Fibroblast of pulmonary artery (primary cell): ENCODE measurements at regions not wholly inside any gene's neighbourhood (a gene's known extent, or its start where the extent isn't known, plus 50 kb on each side); places are given as distances from the start of the nearest gene placed in this dataset.

Experiments
- DNase-seq: peaks from one replicate; pipeline ENCODE4 v3.0.0-alpha.2; 2010; ENCODE audit warnings: low read depth
- H3K4me3 ChIP-seq: replicated peaks from 2 replicates; pipeline ENCODE4 v1.5.1; 2011; ENCODE audit warnings: low read depth, mild to moderate bottlenecking, control low read depth, low read length, moderate library complexity
- CTCF ChIP-seq: IDR thresholded peaks from 2 replicates; pipeline ENCODE4 v1.5.1; 2011; ENCODE audit warnings: mild to moderate bottlenecking, control low read depth, low read length, inconsistent platforms; ENCODE audit errors: missing control alignments

- DNase-seq, result no peak
- H3K4me3 ChIP-seq, result no peak overlapping the region
- no peak for TF ChIP-seq CTCF
These were observed 122.4 kb downstream of the DACT1 start for GRCh38 chr14:58760121-58760520.

DNA sequence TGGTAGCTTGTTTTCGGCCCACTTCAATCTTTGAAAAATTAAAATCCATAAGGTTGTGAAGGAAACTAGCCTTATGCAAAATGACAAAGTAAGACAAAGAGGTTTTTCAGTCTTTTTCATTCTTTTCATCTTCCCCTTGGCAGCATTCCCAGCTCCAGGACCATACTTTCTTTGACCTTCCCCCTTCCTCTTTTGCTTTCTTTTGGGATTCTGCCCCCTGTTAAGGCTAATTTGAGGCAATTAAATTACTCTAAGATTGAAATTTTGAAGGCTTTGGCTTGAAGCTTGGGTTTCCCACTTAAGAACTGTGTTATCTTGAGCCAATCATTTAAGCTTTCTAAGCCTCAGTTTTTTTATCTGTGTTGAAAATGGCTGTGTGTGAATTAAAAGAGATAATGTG lies 124.9 kb downstream of the DACT1 start:
- TF ChIP-seq CTCF, result no peak
- DNase-seq, result no peak
- no peak overlapping the region for H3K4me3 ChIP-seq

DNA sequence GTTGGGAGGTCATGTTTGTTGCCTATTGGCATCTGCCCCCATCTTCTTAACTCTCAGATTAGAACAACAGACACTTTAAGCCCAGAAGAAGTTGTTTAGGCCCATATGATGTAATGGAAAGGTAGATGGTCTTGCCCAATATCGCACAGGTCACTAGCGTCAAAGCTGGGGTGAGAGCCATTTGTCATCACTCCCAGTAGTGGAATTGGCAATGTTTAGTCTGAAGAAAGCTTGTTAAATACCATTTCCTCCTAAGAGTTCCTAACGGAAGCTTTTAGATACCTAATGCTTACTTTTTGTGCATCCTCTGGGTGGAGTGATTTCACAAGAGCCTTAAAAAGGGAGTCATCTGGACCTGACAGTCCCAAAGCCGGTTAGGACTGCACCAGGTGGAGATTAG lies 125.4 kb downstream of the DACT1 start:
- DNase-seq, result no peak
- no peak for TF ChIP-seq CTCF
- no peak overlapping the region for H3K4me3 ChIP-seq

DNA sequence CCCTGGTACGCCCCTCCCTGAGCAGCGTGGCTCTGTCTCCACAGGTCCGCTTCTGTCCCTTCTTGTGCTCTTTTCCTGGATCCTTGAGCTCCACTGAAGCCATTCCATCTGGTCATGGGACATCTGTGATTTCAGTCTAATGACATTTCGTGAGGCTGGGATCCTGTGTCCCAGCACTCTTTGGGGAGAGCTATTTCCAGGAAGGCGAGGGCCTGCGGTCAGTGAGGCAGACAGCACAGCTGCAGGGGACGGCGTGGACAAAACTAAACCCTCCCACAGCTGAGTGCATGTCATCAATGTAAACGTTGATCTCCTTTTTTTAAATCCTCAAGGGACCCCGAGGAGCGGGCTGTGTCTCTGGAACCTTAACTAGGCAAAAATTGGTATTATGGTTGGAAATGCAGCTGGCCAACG lies 127.7 kb downstream of the DACT1 start:
- H3K4me3 ChIP-seq, result no peak overlapping the region
- DNase-seq, result no peak
- TF ChIP-seq CTCF, result no peak

GRCh38 chr14:58765843-58766242 lies 128.1 kb downstream of the DACT1 start:
- H3K4me3 ChIP-seq, result no peak overlapping the region
- DNase-seq, result no peak
- no peak for TF ChIP-seq CTCF

DNA sequence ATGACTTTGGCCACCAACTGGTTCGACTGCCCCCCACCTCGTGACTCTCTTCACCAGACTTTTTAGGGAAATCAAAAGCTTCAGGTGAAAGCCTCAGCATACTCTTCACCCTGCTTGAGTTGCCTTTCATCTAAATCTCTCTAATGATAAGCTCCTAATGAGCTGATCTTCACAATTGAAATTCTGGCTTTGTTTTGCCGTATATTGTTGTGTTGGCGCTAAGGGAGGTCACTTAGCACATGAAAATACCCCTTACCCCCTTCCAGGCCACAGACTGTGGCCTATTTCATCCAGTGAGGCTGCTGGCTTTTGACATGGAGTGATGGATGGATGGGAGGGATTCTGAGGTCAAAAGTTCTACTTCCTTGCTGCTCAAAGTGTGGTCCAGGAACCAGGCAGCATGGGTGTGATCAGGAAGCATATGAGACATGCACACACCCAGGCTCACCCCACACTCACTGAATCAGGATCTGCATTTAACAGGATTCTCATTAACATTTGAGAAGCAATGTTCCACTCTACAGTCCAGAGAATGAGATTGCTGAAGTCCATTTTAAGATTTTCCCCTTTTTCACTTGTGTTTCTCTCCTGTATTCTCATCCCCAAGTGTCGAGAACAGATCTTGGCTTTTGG lies 131.4 kb downstream of the DACT1 start:
- no peak for DNase-seq
- no peak for TF ChIP-seq CTCF
- no peak overlapping the region for H3K4me3 ChIP-seq

DNA sequence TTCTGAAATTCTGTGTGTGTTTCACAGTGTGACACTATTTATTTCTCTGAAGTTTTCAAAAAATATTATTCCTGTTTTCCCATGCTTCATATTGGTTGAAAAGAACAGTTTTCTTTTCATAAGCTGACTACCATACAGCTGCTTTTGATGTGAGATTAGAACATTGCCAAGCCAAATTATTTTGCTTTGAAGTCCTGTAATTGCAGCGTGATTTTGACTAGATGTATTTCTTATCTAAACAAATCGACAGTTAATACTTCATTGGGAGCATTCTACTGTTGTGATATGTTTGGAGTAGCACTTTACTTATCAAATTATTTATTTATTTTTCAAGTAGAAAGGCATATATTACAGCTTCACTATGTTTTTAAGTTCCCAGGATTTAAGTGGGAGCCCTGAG lies 132.0 kb downstream of the DACT1 start:
- TF ChIP-seq CTCF, result no peak
- no peak for DNase-seq
- H3K4me3 ChIP-seq, result no peak overlapping the region
